GM18517 (cell line): ENCODE measurements at regions not wholly inside any gene's neighbourhood (a gene's known extent, or its start where the extent isn't known, plus 50 kb on each side); places are given as distances from the start of the nearest gene placed in this dataset.

ENCODE experiments used
- ATAC-seq: cut with Tn5 transposase; IDR thresholded peaks from one replicate; pipeline ENCODE4 v1.9.1; 2021; ENCODE audit warnings: mild to moderate bottlenecking, moderate library complexity; ENCODE audit not compliant: unreplicated experiment

GRCh38 chr1:194164755-194165154 is 978.3 kb upstream of the B3GALT2 start:
- no peak for ATAC-seq

GRCh38 chr1:194161591-194161990 is 975.2 kb upstream of the B3GALT2 start:
- ATAC-seq: no peak

- no peak for ATAC-seq
Measured at GRCh38 chr1:194159941-194160340, 973.5 kb upstream of the B3GALT2 start.

- ATAC-seq: no peak
Measured at GRCh38 chr1:194155962-194156361, 969.5 kb upstream of the B3GALT2 start.

DNA sequence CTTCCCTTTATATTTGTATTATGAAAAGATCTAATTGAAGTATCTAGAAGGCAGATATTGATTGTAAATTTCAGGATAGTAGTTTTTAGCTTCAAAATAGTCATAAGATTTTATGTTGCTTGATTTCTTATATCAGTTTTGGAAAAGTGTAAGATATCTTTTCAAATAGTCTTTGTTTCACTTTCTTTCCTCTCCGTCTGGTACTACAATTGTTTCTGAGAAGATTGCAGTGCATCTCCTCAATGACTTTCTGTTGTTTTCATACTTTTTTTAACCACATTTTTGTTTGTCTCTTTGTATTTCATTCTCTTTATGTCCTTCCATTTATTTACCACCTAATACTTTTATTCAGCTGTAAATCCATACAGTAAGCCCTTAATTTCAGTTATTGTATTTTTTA is 964.6 kb upstream of the B3GALT2 start:
- peak; percentile 58 for ATAC-seq

GRCh38 chr1:194150242-194150641 is 963.8 kb upstream of the B3GALT2 start:
- ATAC-seq: no peak

- ATAC-seq: no peak
Measured at GRCh38 chr1:194133152-194133551, 946.7 kb upstream of the B3GALT2 start.

DNA sequence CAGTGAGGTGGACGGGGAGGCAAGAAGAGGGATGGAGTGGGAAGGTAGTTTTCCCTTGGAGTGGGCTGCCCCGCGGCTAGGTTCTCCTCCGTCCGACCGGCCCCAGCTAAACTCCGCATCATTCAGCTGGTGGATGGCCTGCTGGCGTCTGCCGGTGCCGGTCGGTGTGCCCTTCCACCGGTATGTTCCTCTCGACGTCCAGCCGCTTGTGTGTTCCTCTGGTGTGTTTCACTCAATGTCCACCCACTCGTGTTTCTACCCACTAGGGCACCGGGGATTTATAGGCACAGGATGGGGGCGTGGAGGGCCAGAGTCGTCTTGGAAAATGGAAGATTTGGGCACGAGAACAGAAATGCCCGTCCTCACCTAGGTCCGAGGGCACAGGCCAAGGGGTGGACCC is 931.7 kb upstream of the B3GALT2 start:
- no peak for ATAC-seq

DNA sequence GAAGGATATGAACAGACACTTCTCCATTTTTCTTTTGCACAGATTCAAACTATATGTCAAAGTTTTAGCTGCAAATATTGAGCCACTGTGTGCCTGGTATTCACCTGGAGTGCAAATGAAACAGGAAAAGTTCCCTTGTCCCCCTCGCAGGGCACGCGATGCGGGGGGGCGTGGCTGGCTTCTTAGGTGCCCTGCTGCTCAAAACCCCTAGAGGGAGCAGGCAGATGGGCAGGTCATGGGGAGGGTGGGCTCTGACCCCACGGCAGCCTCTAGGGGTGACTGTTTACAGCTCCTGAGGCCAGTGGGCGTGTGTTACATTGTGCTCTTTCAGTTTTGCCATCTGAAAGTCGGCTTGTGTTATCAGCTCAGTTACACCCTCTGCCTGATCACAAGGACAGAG is 931.2 kb upstream of the B3GALT2 start:
- ATAC-seq: no peak

GRCh38 chr1:194114288-194114687 is 927.9 kb upstream of the B3GALT2 start:
- no peak for ATAC-seq

DNA sequence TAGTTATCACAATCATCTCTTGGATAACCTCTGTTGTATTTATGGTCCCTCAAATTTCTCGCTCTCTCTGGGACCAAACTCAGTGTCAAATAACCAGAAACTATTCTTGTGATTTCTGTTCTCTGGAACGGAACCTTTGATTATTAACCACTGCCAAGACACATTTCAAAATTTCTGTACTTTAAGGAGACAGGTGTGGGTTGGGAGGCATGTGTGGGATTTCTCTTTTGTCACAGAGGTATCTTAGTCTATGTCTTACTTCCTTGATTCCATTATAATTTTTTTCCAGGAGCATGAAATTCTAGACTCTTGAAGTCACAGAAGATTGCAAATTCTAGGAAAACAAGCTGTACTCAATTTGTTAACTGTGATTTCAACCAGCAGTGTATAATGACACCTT is 919.0 kb upstream of the B3GALT2 start:
- no peak for ATAC-seq

DNA sequence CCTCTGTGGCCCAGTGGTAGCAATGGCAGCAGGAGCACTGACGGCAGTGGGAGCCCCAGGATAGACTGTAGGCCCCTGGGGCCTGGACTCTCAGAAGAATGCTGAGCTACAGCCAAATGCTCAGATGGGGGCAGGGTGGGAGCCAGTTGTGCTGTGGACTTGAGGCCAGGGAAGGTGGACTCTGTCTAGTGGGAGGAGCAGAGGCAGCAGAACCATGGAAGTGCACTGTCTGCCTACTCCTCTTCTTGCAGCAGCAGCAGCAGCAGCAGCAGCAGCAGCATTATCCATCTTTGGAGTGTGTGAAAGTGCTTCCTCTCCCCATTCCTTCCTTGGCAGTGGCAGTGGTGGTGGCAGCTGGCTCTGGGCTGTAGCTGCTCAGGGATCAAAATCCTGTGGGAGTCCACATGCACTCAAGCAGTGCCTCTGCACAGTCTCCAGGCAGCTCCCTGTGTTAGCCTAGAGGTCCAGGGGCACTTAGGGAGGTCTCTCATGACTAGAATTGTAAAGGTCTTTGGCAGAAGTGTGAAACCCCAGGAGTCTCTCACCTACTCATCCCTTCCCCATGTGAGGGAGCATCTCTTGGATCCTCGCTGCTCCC is 917.9 kb upstream of the B3GALT2 start:
- no peak for ATAC-seq

- ATAC-seq: no peak
Measured at GRCh38 chr1:194103516-194104246, 917.3 kb upstream of the B3GALT2 start.

DNA sequence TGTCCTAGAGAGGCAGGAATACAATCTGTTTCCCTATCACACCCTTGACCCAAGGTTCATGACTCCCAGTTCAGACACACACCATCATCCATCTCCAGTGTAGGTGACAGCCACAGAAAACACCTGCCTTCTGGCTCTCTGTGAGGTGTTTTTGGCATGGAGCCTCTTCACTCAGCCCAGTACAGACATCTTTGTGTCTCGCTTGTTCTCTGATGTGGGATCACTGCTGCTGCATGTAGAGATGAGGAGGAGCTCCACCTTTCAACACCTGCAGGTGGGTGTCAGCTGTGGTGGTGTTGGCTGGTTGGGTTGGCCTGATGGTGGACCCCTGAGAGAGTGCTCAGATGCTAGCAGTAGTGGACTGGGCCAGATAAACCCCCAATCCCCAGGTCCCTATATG is 916.7 kb upstream of the B3GALT2 start:
- ATAC-seq: no peak

GRCh38 chr1:194102607-194103006 is 916.2 kb upstream of the B3GALT2 start:
- no peak for ATAC-seq

DNA sequence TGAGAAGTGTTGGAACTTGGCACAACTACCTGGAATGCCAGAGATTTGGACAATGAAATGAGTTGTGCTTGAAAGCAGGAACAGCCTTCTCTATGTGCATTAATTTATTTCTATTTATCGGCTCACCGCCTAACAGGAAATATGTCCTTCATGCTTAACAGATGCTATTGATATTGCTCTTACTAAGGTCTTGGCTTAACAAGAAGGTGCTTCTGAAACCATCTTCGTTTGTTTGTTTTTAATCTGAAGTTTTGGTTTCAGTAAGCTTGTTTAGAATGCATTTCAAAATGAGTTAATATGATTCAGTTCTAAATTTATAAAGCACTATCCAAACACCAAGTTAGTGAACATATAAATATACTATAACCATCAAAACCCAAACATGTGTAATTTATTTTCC is 898.3 kb upstream of the B3GALT2 start:
- ATAC-seq: no peak

DNA sequence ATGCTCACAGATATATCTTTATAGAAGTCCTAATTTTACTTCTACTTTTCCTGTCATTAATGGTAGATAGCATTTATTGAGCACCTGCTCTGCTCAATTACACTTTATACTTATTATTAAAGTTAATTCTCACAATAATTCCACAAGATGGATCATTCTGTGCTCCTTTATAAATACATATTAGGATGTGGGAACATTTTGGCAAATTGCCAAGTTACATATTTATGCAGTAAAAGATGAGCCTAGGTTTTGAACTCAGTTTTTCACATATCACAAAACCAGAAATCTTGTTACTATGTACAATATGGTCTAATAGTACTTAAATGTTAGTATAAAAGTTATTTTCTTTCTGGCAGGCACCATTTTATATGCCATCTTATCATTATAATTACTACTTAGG is 895.0 kb upstream of the B3GALT2 start:
- no peak for ATAC-seq

DNA sequence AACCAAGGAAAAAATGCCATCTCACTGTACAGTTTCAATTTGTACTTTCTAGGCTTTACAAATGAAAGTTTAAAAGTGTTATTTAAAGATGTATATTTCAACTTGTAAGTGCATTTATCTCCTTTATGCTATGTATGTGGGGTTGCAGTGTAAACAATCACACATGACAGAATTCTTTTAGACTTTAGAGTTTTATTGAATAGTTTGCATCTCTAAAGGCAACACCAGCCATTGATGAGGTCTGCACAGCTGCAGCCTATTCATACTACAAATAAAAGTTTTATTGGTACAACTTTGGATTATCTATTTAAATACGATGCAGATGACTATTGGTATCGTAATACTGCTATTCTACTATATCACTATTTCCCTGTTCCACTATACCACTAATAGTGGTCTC is 894.4 kb upstream of the B3GALT2 start:
- ATAC-seq: no peak

DNA sequence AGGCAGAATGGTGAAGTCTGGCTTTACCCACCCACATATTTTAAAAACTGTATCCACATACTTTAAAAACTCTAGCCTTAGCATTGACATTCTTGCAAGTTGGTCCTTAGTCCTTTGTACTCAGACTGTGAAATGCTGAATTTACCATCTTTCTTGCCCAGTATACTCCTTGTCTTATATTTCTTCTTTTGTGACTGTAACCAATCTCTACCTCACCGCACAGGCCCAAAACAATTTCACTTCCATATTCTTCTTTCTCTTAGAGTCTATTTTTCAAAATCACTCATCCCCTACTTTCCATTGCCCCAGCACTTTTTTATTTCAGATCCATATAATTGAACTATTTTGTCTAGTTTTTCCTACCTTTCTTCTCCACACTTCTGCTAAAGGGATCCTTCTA is 892.4 kb upstream of the B3GALT2 start:
- peak; percentile 51 for ATAC-seq

DNA sequence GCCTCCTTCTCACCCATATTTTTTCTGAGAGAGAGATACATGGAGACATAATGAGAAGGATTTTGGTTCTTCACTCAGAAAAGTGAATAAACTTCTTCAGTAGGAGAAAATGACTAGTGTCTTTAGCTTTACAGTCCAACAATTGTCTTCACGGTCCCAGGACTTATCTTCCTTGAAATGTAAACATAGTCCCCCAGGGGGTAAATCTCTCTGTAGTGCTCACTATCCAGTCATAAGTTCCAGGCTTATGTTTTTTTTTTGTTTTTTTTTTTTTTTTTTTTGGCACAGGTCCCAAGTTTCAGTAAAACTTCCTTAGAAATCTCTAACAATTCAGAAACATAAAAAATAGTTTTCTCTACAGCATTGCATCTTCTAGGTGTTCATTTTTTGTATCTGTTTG is 890.2 kb upstream of the B3GALT2 start:
- no peak for ATAC-seq

GRCh38 chr1:194073833-194074232 is 887.4 kb upstream of the B3GALT2 start:
- ATAC-seq: no peak

GRCh38 chr1:194071205-194071604 is 884.8 kb upstream of the B3GALT2 start:
- ATAC-seq: no peak

- no peak for ATAC-seq
Measured at GRCh38 chr1:194069831-194070218, 883.4 kb upstream of the B3GALT2 start.
